Skeletal muscle cell (primary cell): ENCODE measurements at regions not wholly inside any gene's neighbourhood (a gene's known extent, or its start where the extent isn't known, plus 50 kb on each side); places are given as distances from the start of the nearest gene placed in this dataset.
A peak's percentile ranks its signal among the peaks of the same experiment; 100 is the strongest.

ENCODE experiments used
- DNase-seq: peaks from one replicate; pipeline ENCODE4 v3.0.0-alpha.2; 2010; ENCODE audit warnings: low read depth
- H3K4me3 ChIP-seq: 2 replicates; pipeline ENCODE4 v1.5.1; 2011; ENCODE audit warnings: low read depth, mild to moderate bottlenecking, control low read depth, low read length, moderate library complexity

GRCh38 chr5:74576941-74577456 lies 63.5 kb downstream of the ENC1 start:
- DNase-seq = no peak
- H3K4me3 ChIP-seq = no peak overlapping the region

DNA sequence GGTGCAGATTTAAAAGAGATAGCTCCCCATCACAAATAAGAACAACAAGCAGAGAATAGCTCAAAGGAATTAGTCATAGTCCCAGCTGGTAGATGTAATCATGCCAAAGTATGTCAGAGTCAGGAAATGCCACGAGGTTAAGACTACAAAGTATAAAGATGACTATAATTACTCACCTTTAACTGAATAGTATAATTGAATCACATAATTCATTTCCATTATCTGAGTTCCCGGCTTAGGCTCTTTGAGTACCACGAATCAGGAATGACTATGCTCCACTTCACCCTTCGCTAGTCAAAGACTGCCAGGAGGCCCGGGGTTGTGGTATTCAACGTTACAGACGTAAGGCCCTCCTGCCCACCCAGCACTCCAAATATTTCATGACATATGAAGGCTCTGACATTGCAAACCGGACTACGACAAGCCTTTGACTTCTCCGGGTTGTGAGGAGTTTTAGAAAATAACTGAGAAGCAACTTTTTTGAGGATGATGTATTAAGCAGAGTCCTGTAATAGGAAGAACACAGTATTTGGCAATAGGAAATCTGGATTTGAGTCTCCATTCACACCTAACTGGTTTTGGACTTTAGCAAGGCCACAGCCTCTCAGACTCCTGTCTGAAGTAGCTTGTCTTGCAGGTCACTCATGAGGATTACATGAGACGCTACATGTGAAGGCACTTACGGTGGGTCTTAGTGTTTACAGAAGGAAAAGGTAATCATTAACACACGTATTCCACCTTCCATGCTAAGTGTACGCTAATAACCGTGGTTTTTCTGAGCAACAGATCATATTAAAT lies 64.6 kb downstream of the ENC1 start:
- no peak overlapping the region for H3K4me3 ChIP-seq
- peak; percentile 52 for DNase-seq

- no peak for DNase-seq
- no peak overlapping the region for H3K4me3 ChIP-seq
Measured at GRCh38 chr5:74570250-74570649, 70.3 kb downstream of the ENC1 start.

DNA sequence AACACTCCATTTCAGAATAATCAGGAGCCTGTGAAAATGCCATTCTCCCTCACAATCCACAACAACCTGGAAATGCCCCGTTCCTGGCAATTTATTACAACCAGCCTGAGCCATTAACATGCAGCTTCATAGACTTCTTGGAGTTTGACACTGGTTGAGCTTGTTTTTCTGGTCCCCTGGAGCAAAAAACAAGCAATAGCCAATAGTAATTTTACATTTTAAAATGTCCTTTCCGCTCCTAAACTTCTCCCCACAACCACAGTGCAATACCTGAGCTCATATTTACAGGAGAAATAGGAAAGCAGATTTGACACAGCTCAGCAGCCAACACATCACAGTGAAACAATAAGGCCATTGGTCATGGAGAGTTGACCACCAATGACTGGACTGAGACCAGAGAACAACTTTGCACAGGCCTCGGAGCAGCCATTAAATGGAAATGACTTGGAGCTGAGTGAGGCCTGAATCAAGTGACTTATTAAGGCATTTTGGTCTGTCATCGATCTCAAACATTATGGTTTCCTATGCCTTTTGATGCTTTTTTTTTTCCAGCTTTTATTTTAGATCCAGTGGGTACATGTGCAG lies 73.0 kb downstream of the ENC1 start:
- no peak overlapping the region for H3K4me3 ChIP-seq
- no peak for DNase-seq

DNA sequence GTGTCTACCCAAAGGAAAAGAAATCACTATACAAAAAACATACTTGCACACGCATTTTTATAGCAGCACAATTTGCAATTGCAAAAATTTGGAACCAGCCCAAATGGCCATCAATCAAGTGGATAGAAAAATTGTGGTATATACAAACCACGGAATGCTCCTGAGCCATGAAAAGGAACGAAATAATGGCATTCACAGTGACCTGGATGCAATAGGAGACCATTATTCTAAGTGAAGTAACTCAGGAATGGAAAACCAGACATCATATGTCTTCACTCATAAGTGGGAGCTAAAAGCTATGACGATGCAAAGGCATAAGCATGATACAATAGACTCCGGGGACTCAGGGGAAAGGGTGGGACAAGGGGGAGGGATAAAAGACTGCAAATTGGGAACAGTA lies 78.4 kb downstream of the ENC1 start:
- DNase-seq = no peak
- H3K4me3 ChIP-seq = no peak overlapping the region

DNA sequence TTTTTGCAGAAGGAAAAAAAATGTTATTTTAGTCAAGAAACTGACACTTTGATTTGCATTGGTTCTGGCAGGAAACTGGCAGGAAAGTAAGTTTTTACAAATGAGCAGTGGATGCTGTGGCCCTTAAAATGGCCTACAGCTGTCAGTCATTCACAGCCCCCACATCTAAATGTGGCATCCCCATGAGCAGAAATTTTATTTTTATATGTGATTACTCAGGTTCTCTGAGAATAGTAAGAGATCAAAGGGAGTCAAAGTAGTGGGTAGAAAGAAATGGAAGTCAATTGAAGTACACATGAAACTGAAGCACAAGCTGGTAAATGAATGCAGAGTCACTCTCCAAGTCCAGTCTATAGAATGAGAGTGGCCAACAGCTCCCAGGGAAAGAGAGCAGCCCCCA lies 80.3 kb downstream of the ENC1 start:
- DNase-seq = no peak
- no peak overlapping the region for H3K4me3 ChIP-seq

DNA sequence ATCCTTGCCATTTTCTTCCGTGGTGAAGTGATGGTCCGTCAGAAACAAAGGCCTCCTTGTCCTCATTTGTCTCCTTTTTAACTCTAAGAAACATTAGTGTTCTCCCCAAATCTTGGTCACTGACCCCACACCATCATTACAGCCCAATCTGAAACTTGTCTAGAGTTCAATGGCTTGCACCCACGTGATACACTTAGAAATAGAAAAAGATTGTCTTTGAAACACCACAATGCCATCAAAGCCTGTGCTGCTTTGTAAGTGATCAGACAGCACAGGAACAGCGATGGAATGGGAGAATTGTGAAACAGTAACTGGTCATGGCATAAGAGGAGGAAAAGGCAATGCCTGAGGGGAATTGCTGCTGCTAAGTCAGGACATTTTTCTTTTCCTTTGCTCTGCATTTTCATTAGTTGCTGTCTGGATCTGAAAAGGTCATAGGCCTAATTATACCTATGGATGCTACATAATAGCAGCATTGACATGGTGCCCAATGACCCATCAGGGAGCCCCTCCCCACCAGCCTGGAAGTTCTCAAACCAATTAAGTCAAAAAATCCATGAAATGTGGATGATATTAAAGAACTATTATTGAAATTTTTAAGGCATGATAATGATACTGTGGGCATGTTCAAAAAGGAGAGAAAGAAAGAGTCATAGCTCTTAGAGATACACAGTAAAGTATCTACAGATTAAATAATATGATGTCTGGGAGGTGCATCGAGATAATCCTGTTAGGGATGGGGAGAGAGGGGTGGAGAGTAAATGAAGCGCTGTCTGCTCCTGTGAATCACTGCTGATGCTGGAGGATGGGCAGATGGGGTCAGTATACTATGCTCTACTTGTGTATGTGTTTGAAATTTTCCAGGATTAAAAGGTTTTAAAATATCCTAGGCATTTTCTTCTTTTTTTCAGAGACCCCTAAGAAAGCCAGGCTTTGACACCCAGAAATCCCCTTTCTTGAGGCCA lies 83.6 kb downstream of the ENC1 start:
- no peak overlapping the region for H3K4me3 ChIP-seq
- no peak for DNase-seq

GRCh38 chr5:74556006-74556405 lies 84.5 kb downstream of the ENC1 start:
- no peak overlapping the region for H3K4me3 ChIP-seq

GRCh38 chr5:74552101-74552500 lies 88.4 kb downstream of the ENC1 start:
- no peak overlapping the region for H3K4me3 ChIP-seq
- DNase-seq = no peak

More at GRCh38 chr5:74556006-74556405, 84.5 kb downstream of the ENC1 start:
- DNase-seq = no peak

DNA sequence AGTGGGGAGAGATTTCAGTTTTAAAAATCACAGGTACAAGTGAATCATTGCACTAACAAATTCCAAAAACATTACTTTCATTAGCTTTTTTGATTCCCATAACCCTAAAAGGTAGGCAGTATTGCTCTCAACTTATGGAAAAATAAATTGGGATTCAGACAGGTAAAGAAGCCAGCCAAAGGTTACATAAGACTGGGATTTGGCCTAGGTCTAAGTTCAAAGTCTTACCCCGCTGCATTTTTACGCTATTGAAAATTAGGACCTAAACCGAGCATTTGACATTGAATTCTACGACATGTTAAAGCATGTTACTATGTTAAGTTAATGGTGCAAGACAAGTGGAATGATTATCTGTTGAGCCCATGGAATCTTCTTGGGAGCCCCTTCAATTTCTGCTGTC lies 89.6 kb downstream of the ENC1 start:
- no peak overlapping the region for H3K4me3 ChIP-seq
- no peak for DNase-seq

DNA sequence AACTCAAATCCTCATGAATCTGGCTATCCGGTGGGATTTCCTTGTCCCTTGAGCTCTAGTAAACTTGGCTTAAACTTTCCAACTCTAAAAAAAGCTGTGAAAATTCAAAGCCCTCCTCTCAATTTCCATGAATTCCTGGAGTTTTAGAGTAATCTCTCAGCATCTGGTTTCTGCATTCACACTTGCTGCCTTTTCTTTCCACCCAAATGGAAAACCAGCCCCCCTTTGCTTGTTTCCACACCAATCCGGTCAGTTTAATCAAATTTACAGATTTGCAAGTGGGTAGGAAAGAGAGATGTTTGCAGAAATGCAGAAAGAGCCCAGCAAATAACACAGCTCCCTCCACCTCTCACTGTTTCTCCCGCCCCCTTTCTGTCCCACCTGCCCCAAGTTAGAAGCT lies 91.1 kb downstream of the ENC1 start:
- H3K4me3 ChIP-seq = no peak overlapping the region
- DNase-seq = no peak

DNA sequence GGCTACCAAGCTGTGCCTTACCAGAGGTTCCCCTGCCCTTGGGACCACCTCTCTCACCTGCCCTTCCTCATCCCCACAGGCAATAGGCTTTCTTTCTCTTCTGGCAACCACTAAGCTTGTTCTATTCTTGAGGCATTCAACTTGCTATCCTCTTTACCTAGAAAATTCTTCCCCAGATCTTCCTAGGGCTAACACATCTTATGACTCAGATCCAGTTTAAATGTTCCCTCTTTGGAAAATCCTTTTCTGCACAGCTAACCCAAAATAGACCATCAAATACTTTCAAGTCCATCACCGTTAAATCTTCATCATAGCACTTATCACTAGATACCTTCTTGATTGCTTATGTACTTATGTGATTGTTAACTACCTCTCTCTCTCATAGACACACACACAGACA lies 93.7 kb downstream of the ENC1 start:
- no peak overlapping the region for H3K4me3 ChIP-seq
- no peak for DNase-seq

DNA sequence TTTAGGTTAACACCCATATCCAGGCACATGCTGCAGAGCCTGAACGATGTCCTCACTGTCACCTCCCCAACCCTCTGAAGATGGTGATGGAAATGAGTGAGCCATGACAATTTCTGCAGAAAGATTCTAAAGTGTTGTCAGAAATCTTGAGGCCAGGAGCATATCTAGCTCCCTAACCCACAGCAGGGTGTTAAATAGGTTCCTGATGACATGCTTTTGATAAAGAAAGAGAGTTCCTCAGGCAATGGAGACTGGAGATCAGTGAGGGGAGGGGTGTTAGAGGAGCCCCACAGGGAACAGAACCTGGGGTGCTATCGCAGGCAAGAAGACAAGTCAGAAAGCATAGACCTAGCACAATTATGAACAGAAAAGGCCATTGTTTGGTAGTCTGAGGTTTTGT lies 95.7 kb downstream of the ENC1 start:
- no peak for DNase-seq
- H3K4me3 ChIP-seq = no peak overlapping the region

GRCh38 chr5:74543162-74543995 lies 97.1 kb downstream of the ENC1 start:
- H3K4me3 ChIP-seq = no peak overlapping the region
- peak; percentile 74 for DNase-seq

DNA sequence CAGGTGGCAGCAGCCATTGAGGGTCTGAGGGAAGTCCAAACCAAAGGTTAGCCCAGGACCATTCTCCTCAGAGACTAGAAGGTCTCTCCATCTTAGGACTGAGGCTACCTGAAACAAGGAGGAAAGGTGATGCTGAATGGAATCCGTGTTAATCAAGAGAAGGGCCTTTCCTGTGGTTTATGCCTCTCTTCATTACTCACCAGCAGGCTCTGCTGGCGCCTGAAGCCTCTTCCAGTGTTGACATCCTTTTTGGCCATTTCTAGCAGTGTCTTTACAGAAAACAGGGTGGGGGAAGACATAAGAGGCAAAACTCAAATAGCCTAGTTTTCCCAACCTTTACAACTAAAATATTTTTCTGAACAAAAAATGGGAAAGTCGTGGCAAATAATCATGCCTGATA lies 98.0 kb downstream of the ENC1 start:
- H3K4me3 ChIP-seq = no peak overlapping the region

DNA sequence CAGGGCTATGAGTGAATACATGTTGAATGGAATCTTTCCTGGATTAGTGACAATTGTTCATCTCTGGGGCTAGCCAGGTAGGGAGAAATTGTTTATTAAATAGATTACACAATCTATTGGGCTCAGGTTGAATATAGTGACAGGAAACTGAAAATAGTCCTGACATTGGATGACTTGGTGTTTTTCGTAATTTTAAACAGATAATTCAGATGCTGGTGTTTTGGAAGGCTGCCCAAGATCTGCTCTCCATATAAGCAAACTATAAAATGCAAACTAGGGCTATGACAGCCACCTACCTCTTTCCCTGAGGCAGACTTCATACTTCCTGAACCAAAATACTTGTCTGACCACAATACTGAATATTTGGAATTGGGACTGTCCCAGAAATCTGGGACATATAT lies 99.1 kb downstream of the ENC1 start:
- DNase-seq = no peak
- no peak overlapping the region for H3K4me3 ChIP-seq

More for the DNA sequence above, 98.0 kb downstream of the ENC1 start:
- no peak for DNase-seq

GRCh38 chr5:74540622-74541021 lies 99.9 kb downstream of the ENC1 start:
- no peak for DNase-seq
- H3K4me3 ChIP-seq = no peak overlapping the region

- DNase-seq = no peak
- no peak overlapping the region for H3K4me3 ChIP-seq
Measured at GRCh38 chr5:74539986-74540385, 100.5 kb downstream of the ENC1 start.

- H3K4me3 ChIP-seq = no peak overlapping the region
- peak; percentile 98 for DNase-seq
Measured at GRCh38 chr5:74538206-74538661, 102.3 kb downstream of the ENC1 start.
